Activated CD4-positive, alpha-beta T cell treated with anti-CD3 and anti-CD28 coated beads, Interleukin-2, amount 50 U/mL, for 4 hours (primary cell): ENCODE measurements at regions not wholly inside any gene's neighbourhood (a gene's known extent, or its start where the extent isn't known, plus 50 kb on each side); places are given as distances from the start of the nearest gene placed in this dataset.

Experiments
- DNase-seq, 2 experiments: peaks; one replicate each; pipeline ENCODE4 v3.0.0-alpha.2; 2020

DNA sequence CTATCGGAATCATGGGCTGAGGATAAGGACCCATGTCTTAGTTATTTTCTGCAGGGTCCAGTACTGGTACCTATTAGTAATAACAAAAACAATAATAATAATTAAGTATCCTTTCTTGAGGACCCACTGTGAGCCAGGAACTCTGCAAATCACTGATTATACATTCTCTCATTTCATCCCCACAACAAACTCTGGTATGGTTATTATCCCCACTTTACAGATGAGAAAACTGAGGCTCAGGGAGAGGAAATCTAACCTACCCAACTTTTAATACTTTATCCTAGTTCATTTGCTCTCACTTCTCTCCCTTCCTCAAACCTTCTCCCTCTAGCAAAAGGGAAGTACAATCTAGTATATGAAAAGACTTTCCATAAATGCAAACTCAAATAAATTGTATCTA, 528.4 kb upstream of the PROK2 start:
- DNase-seq, result no peak

GRCh38 chr3:72312339-72312738, 527.4 kb upstream of the PROK2 start:
- DNase-seq, result no peak

DNA sequence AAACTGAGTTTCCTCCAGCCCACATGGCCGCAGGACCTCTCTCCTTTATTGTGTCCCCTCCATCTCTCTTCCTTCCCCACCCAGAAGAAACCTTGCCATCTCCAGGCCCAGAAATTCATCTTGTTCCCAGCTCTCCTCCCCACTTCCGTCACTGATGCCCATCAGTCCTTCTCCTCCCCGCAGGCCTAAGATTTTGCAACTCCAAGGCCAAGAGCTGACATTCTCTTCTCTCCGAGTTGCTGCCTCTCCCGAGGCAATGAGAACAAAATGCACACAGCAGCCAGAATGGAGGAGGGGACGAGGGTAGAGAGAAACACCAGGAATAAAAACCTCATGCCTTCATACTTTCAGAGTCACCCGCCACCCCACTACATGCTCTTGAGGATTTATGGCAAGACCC, 526.5 kb upstream of the PROK2 start:
- DNase-seq, result no peak

DNA sequence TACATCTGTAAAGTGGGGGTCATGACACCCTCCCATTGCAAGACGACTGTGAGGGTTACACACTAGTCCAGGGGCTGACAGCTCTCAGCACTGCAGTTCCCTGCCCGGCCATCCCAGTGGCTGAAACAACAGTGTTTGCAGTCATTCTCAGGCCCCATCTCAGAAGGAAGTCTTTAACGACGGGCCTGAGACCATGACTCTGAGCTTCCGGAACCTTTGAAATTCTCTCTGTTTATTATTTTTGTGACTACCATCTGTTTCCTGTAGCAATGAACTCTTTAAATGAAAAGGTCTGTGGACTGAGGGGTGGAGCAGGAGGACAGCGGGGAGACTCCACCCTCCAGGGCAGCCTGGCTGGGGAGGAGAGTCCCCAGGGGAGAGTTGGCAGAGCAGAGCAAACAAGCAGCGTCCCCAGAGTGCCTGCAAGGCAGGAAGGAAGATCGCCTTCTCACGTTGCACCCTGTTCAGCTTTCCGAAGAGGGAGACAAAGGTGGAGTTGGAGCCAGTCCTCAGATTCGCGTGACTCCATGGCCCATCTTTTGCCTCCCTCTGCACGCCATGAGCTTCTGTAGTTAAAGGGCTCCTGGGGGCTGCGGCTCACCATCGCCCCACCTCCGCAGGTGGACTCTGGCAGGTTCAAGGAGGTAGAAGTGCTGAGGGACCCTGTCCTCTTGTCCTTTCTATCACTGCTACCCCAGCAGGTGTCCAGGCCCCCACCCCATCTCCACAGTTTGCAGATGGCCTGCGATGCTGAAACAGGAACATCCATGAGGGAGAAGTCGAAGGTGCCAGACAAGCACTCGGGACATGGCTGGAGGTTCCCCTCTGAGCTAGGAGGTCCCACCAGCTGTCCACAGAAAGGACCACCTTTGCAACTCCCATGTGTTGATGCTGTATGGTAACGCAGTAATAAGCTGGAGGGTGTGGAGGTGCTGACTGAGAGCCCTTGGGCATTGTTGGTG, 525.8 kb upstream of the PROK2 start:
- DNase-seq, result no peak

- no peak for DNase-seq
Measured at GRCh38 chr3:72309661-72310418, 524.9 kb upstream of the PROK2 start.

GRCh38 chr3:72308641-72309040, 523.7 kb upstream of the PROK2 start:
- no peak for DNase-seq

DNA sequence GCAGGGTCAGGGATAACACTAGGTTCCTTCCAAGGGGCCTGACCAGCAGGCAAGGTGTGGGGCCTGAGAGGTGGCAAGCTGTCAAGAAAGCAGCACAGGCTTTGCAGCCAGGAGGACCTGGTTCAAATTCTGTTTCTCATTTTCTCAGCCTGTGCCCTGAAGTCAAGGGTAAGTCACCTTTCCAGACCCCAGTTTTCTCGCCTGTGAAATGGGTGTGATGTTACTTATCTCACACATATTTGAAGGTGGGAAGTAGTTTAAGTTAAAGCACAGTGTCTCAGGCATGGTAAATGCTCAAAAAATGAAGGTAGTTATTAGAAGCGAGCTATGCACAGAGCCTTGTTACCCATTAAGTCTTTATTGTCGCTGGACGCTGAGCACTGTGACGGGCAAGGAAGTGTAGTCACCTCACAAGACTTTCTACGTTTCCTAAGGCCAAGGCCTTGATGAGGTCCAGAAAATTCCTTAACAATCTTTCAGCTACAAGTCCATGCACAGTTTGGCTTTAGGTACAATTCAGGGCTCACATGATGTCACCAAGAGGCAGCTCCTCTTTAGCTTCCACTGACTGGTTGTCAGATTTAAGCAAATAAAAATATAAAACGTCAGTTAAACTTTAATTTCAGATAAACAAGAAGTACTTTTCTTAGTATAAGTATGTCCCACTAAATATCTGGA, 522.6 kb upstream of the PROK2 start:
- no peak for DNase-seq

- no peak for DNase-seq
Measured at GRCh38 chr3:72306800-72307341, 521.9 kb upstream of the PROK2 start.

DNA sequence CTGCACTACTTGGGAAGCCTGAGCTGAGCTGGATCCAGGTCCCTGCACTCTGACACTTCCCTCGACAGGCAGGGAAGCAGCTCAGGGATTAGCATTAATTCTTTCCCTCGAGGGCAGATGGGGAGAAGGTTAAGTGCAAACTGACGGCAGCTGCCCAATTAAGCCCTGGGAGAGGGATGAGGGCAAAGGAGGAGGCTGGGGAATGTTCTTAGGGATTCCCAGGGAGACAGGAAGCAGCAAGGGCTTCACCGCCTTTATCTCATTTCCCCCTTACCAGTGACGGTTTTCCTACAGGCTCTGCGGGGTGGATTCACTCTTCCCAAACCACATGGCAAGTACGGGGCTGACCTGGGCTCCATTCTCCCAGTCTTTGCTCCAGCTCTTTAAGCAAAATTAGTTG, 519.0 kb upstream of the PROK2 start:
- DNase-seq, result no peak

DNA sequence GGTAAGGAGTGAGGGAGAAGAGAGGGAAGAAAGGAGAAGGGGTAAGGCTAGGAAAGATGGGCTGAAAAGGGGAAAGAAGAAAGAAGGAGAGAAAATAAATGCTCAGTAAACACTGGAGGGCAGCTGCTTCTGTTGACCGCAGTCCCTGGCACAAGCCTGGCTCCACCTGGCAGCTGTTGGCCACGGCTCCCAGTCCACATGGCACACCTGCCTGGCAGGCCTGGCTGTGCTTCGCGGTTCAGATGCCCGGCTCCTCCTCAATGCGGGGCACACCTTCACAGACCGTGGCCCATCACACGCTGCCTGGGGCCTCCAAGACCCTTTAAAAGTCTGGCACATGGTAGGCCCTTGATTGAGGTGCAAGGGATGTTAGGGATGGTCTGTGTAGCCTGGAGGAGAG, 516.8 kb upstream of the PROK2 start:
- DNase-seq, result no peak

GRCh38 chr3:72300621-72301020, 515.7 kb upstream of the PROK2 start:
- DNase-seq, result no peak

GRCh38 chr3:72299823-72300222, 514.9 kb upstream of the PROK2 start:
- DNase-seq, result no peak

DNA sequence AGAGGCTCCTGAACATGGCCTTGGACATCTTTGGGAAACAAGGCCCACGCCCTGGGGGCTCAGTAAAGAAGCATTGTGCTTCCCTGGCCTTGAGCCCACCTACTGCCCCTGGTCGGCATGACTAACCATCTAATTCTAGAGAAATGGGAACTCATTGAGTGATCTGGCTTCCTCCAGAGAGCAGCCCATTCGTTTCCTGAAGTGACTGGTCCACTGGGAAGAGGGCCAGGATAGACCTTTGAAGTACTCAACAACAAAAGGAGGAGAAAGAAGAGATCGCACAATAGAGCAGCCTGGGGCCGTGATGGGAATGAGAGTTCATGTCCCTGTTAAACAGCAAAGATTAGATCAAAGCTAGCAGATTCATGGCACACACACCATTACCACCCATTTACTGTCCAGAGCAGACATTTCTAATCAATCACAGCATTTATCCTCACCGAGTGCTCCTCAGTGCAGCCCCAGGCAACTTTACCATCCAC, 514.4 kb upstream of the PROK2 start:
- no peak for DNase-seq

DNA sequence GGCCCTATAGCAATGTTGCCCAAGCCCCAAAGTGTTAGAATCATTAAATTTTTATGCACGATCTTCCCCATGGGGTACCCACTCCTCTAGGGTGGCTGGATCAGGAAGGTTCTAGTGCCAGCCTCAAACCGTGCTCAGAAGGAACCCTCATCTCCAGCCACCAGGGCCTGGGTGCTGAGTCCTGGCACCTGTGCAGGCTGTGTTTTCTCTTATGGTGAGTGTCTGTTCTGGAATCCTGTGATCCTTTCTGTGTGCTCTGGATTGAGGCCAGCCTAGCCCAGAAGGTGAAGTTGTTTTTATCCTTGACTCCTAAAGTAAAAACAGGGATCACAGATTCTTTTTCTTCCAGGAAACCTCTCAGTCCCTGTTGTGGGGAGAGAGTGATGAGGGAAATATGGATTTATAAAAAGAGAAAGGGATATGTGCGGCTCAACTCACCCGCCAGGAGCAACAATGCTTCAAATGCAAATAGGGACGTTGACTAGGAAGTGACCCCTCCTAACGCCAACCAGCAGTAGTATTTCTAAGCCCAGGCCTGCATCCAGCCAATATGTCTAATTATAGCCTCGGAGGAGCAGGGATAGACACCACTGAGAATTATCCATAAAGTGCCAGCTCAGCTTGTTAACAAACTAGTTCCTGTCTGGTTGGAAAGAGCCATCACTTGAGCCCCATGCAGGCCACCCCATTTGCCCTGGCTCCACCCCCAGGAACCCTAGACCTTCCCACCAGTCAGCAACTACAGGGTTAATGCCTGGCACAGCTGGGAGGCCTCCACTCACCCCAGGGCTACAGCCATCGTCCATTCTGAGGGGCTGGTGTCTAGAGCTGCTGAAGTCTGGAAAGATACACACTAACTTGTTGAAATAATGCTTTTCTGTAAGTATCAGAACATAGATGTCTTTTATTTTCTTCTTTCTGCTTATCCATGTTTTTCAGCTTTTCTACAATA, 513.5 kb upstream of the PROK2 start:
- DNase-seq, result no peak

- DNase-seq, result no peak
Measured at GRCh38 chr3:72297481-72297880, 512.5 kb upstream of the PROK2 start.

DNA sequence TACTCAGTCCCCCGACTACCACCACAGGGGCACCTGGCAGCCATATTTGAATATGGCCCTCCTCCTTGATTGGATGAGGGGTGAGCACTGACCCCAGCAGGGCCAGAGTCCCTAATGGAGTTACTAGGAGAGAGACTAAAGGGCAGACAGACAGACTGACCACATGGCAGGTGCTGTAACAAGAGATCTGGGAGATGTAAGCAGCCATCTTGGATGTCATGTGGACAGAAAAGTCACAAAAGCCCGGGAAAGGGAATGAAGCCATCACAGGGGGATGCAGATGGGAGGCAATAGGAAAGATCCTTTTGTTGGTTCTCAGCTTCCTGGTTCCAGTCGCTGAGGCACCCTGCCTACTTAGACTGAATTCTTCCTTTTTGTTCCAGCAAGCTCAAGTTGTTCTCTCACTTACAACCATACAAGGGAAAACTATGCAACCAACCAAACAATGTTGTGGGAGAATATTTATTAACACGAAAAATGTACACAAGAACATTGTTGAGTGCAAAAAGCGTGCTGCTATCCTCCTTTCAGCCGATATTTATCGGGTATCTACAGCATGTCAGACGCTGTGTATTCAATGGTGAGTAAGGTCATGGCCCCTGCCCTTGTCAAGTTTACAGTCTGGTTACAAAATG, 511.6 kb upstream of the PROK2 start:
- no peak for DNase-seq

- DNase-seq, result no peak
Measured at GRCh38 chr3:72295962-72296450, 511.1 kb upstream of the PROK2 start.

GRCh38 chr3:72295276-72295961, 510.5 kb upstream of the PROK2 start:
- no peak for DNase-seq

DNA sequence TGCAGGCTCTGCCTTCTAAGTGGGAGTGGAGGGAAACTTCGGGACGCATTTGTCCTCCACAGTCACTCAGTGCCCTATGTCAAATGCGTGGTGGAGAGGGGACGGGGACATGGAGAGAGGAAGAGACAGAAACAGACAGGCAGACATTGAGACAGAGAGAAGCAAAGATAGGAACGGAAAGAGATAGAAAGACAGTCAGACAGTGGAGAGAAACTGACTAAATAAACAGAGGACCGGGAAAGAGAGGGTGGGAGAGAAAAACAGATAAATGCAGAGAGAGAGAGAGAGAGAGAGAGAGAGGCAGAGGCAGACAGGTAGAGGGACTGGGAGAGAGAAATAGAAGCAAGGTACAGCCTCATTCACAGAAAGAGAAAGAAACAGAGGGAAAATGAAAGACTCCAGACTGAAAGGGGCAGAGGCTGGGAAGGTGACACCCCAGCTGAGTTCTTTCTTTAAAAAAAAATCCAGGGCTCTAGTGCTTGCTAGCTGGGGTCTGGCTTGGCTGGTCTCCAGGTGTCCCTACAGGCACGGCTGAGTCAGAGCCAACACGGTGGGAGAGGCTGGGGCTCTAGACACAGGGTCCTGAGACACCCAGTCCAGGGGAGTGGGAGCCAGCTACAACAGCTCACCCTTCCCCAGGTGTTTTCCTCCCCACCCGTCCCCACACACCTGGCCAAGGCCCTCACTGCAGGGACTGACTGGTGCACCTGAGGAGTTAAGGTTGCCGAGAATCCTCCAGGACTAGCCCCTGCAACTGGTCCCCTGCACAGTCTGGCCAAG, 506.1 kb upstream of the PROK2 start:
- DNase-seq, result no peak

DNA sequence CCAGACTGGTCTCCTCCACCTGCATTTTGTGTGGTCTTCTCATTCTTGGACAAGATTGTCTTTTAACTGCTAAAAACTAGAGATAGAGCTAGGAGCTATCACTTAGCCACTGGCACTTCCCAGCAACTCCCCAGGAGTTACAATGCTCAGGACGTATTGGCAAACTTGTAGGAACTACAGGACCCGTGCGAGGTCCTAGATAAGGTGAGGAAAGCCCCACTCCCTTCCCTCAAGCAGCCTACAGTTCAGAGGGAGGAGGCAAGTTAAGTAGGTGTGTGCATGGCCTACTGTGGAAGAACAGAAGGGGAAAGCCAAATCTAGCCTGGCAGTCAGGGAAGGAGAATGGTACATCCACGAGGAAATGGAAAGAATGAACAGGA, 504.7 kb upstream of the PROK2 start:
- DNase-seq, result no peak
